Uterus (tissue), 2 donors: ENCODE measurements at regions not wholly inside any gene's neighbourhood (a gene's known extent, or its start where the extent isn't known, plus 50 kb on each side); places are given as distances from the start of the nearest gene placed in this dataset.

Experiments
- CTCF ChIP-seq, 4 experiments: fragments of 200-600 bp in 2 of 4; fragments of 450-650 bp in 2 of 4; sonication (generic) in 2 of 4; IDR thresholded peaks; one replicate each; pipeline ENCODE4 v1.5.1; 2016 to 2019; ENCODE audit warnings: antibody characterized with exemption in 4 of 4, mild to moderate bottlenecking in 2 of 4, moderate library complexity in 1 of 4
- POLR2A ChIP-seq, 2 donors: fragments of 450-650 bp; IDR thresholded peaks; one replicate each; pipeline ENCODE4 v1.6.1; 2016; ENCODE audit warnings: antibody characterized with exemption in 2 of 2, mild to moderate bottlenecking in 1 of 2, moderate library complexity in 1 of 2

- TF ChIP-seq POLR2A (IDR thresholded peaks at IDR 0.05), result no peak
- no peak for TF ChIP-seq CTCF (IDR thresholded peaks at IDR 0.05)
Observed at GRCh38 chr4:123628288-123628687, 231.7 kb downstream of the SPRY1 start.
